SK-N-SH (cell line): ENCODE measurements at regions not wholly inside any gene's neighbourhood (a gene's known extent, or its start where the extent isn't known, plus 50 kb on each side); places are given as distances from the start of the nearest gene placed in this dataset.

Source experiments
- CTCF ChIA-PET: fragments of 300-600, 350-600 bp; formaldehyde crosslinking; extraction: SDS; loops from one replicate; lab custom pipeline; 2021; lab: Yijun Ruan, JAX
- POLR2A ChIA-PET: fragments of 350-600 bp; sonication (Branson Sonifier 250); formaldehyde crosslinking; extraction: SDS; loops from one replicate; lab custom pipeline; 2020; ENCODE audit warnings: antibody characterized with exemption, inconsistent platforms; lab: Yijun Ruan, JAX
- DNase-seq: peaks from one replicate; pipeline ENCODE4 v3.0.0; 2012
- H2AFZ ChIP-seq: fragments of 200-600 bp; sonication (generic); 2 replicates; pipeline ENCODE4 v1.8.1; 2016; ENCODE audit warnings: antibody characterized with exemption, mild to moderate bottlenecking, low read depth
- H3F3A ChIP-seq: fragments of 200-600 bp; sonication (generic); replicated peaks from 2 replicates; pipeline ENCODE3; 2016; ENCODE audit warnings: antibody characterized with exemption, mild to moderate bottlenecking; ENCODE audit not compliant: insufficient read depth
- H3K27ac ChIP-seq, 2 experiments: fragments of 200-500 bp in 1 of 2; fragments of 200-600 bp in 1 of 2; sonication (Bioruptor generic) in 1 of 2; sonication (generic), shearing (Covaris generic) in 1 of 2; 2 replicates each; pipeline versions ENCODE4 v1.5.1 to v1.6.1; 2014 to 2016; ENCODE audit warnings: low read depth in 2 of 2, inconsistent platforms in 1 of 2, low read length in 1 of 2, mild to moderate bottlenecking in 1 of 2, mixed read lengths in 1 of 2
- H3K27me3 ChIP-seq: fragments of 200-600 bp; sonication (generic), shearing (Covaris generic); 2 replicates; pipeline ENCODE4 v1.6.1; 2016; ENCODE audit warnings: mixed run types; ENCODE audit not compliant: insufficient read depth
- H3K36me3 ChIP-seq, 2 experiments: fragments of 200-500 bp in 1 of 2; fragments of 200-600 bp in 1 of 2; sonication (Bioruptor generic) in 1 of 2; sonication (generic) in 1 of 2; replicated peaks in 1 of 2; 2 replicates each; pipeline versions ENCODE3 to v1.5.1; 2014 to 2016; ENCODE audit warnings: low read length in 1 of 2, mild to moderate bottlenecking in 1 of 2; ENCODE audit not compliant: insufficient read depth in 2 of 2, control insufficient read depth in 1 of 2
- H3K4me1 ChIP-seq, 2 experiments: fragments of 200-500 bp in 1 of 2; fragments of 200-600 bp in 1 of 2; sonication (Bioruptor generic) in 1 of 2; sonication (generic), shearing (Covaris generic) in 1 of 2; 2 replicates each; pipeline versions ENCODE4 v1.5.1 to v1.6.1; 2014 to 2016; ENCODE audit warnings: low read depth in 1 of 2, low read length in 1 of 2, mixed run types in 1 of 2; ENCODE audit not compliant: insufficient read depth in 2 of 2, control insufficient read depth in 1 of 2
- H3K4me2 ChIP-seq: fragments of 200-600 bp; sonication (generic), shearing (Covaris generic); 2 replicates; pipeline ENCODE4 v1.6.1; 2017; ENCODE audit warnings: mixed run types
- H3K4me3 ChIP-seq, 2 experiments: fragments of 200-500 bp in 1 of 2; fragments of 200-600 bp in 1 of 2; sonication (Bioruptor generic) in 1 of 2; sonication (generic), shearing (Covaris generic) in 1 of 2; 2 replicates each; pipeline versions ENCODE4 v1.5.1 to v1.8.1; 2014 to 2016; ENCODE audit warnings: low read depth in 2 of 2, inconsistent platforms in 1 of 2, low read length in 1 of 2, mild to moderate bottlenecking in 1 of 2, mixed read lengths in 1 of 2, moderate library complexity in 1 of 2
- H3K79me2 ChIP-seq: fragments of 200-600 bp; sonication (generic); 2 replicates; pipeline ENCODE4 v1.8.1; 2017; ENCODE audit warnings: mild to moderate bottlenecking; ENCODE audit not compliant: insufficient read depth
- H3K9ac ChIP-seq: fragments of 200-600 bp; sonication (generic); 2 replicates; pipeline ENCODE4 v1.6.1; 2017; ENCODE audit warnings: mixed run types
- H3K9me2 ChIP-seq: fragments of 200-600 bp; sonication (generic); 2 replicates; pipeline ENCODE4 v1.6.1; 2017; ENCODE audit warnings: mixed run types
- H3K9me3 ChIP-seq: fragments of 200-600 bp; sonication (generic); 2 replicates; pipeline ENCODE4 v1.6.1; 2017; ENCODE audit warnings: mixed run types, mild to moderate bottlenecking, moderate library complexity
- H4K20me1 ChIP-seq: fragments of 200-600 bp; sonication (generic); 2 replicates; pipeline ENCODE4 v1.6.1; 2017; ENCODE audit warnings: mild to moderate bottlenecking, mixed run types; ENCODE audit not compliant: insufficient read depth
- CTCF ChIP-seq: fragments of 200-600 bp; sonication (generic); IDR thresholded peaks from 2 replicates; pipeline ENCODE4 v1.6.1; 2017; ENCODE audit warnings: antibody characterized with exemption, mild to moderate bottlenecking, moderate library complexity
- ELF1 ChIP-seq: IDR thresholded peaks from 2 replicates; pipeline ENCODE4 v1.4.0; 2012
- EP300 ChIP-seq, 2 experiments: IDR thresholded peaks; 2 replicates each; pipeline versions ENCODE4 v1.4.0 to v1.6.1; 2012; ENCODE audit warnings: borderline replicate concordance in 1 of 2, low read depth in 1 of 2, low read length in 1 of 2
- EZH2phosphoT487 ChIP-seq: fragments of 200-600 bp; sonication (generic); IDR thresholded peaks from 2 replicates; pipeline ENCODE4 v1.6.1; 2017; ENCODE audit warnings: low read depth, mixed run types, mild to moderate bottlenecking, antibody characterized with exemption, moderate library complexity, borderline replicate concordance
- FOXJ3 ChIP-seq: sonication (generic); formaldehyde crosslinking; IDR thresholded peaks from 2 replicates; pipeline ENCODE4 v1.5.1; 2020; ENCODE audit warnings: mild to moderate bottlenecking, missing genetic modification reagents
- FOXM1 ChIP-seq: IDR thresholded peaks from 2 replicates; pipeline ENCODE4 v1.4.0; 2012; ENCODE audit warnings: low read depth, mild to moderate bottlenecking
- GABPA ChIP-seq: IDR thresholded peaks from 2 replicates; pipeline ENCODE4 v1.4.0; 2012; ENCODE audit warnings: low read depth, mild to moderate bottlenecking
- JUND ChIP-seq: IDR thresholded peaks from 2 replicates; pipeline ENCODE4 v1.4.0; 2012
- MAX ChIP-seq: IDR thresholded peaks from 2 replicates; pipeline ENCODE4 v1.4.0; 2012; ENCODE audit warnings: low read depth
- MEF2A ChIP-seq: IDR thresholded peaks from 2 replicates; pipeline ENCODE4 v1.4.0; 2012; ENCODE audit warnings: low read depth, borderline replicate concordance
- NRF1 ChIP-seq: IDR thresholded peaks from 2 replicates; pipeline ENCODE4 v1.6.1; 2012; ENCODE audit warnings: low read depth, mild to moderate bottlenecking, low read length
- RAD21 ChIP-seq: IDR thresholded peaks from 2 replicates; pipeline ENCODE4 v1.6.1; 2012; ENCODE audit warnings: mild to moderate bottlenecking, low read length
- RCOR1 ChIP-seq: fragments of 150-350 bp; IDR thresholded peaks from 2 replicates; pipeline ENCODE4 v1.6.1; 2017; ENCODE audit warnings: antibody characterized with exemption, low read length
- RFX5 ChIP-seq: IDR thresholded peaks from 2 replicates; pipeline ENCODE4 v1.6.1; 2012; ENCODE audit warnings: mild to moderate bottlenecking, improper control_type of control experiment, low read length
- RXRA ChIP-seq: IDR thresholded peaks from 2 replicates; pipeline ENCODE4 v1.4.0; 2012; ENCODE audit warnings: low read depth, mild to moderate bottlenecking, borderline replicate concordance
- SMC3 ChIP-seq: IDR thresholded peaks from 2 replicates; pipeline ENCODE4 v1.6.1; 2012; ENCODE audit warnings: low read depth, low read length, improper control_type of control experiment
- TCF12 ChIP-seq: IDR thresholded peaks from 2 replicates; pipeline ENCODE4 v1.4.0; 2012
- USF1 ChIP-seq: IDR thresholded peaks from 2 replicates; pipeline ENCODE4 v1.4.0; 2012; ENCODE audit warnings: low read depth, borderline replicate concordance
- YY1 ChIP-seq: IDR thresholded peaks from 2 replicates; pipeline ENCODE4 v1.4.0; 2012; ENCODE audit warnings: low read depth, mild to moderate bottlenecking
- WGBS: methylation state at CpG from one replicate; pipeline ENCODE4 v1.1.6; 2017; ENCODE audit warnings: low lambda C conversion rate; 5-methylcytosine and 5-hydroxymethylcytosine counted together

GRCh38 chr1:36572906-36573305, 90.2 kb upstream of the CSF3R start:
- Histone ChIP-seq H3F3A (no peaks in the 10 kb centered on the region), H3K9me3 (no peaks in the 10 kb centered on the region), H2AFZ (no peak overlapping the region), H3K4me2 (no peak overlapping the region), H3K4me3 (no peak overlapping the region), H3K9ac (no peak overlapping the region), H3K9me2 (no peaks in the 10 kb centered on the region), H3K79me2 (no peaks in the 10 kb centered on the region), H3K4me1 (peaks cover 0 to 2% of the 10 kb centered on the region in 2 experiments; a peak in 1 of 4 replicates), H3K27ac (no peak overlapping the region), H3K36me3 (no peaks in the 10 kb centered on the region), H3K27me3 (no peaks in the 10 kb centered on the region), H4K20me1 (no peaks in the 10 kb centered on the region)
- ChIA-PET CTCF (interaction anchor here (0.9 to 6.4 kb wide), 9 partner anchors 15 to 914 kb away, joined by 3 to 142 read pairs (median 4); no protein-coding TSS in a partner anchor), POLR2A (no interaction called here)
- 57% methylated on average over 11 of the region's 11 CpGs for WGBS
- TF ChIP-seq MEF2A (no peak), USF1 (no peak), RXRA (no peak), YY1 (no peak), RAD21 (no peak), TCF12 (no peak), RCOR1 (no peak), SMC3 (no peak), GABPA (no peak), FOXJ3 (CRISPR knock-in tag) (no peak), FOXM1 (no peak)
- DNase-seq: no peak

- no peak overlapping the region for H3K4me3 ChIP-seq
Measured at GRCh38 chr1:36572142-36572715, 89.5 kb upstream of the CSF3R start.

More at GRCh38 chr1:36572142-36572715, 89.5 kb upstream of the CSF3R start:
- Histone ChIP-seq H3K4me1 (peaks cover 0 to 6% of the 10 kb centered on the region in 2 experiments; a peak in 1 of 4 replicates), H4K20me1 (no peaks in the 10 kb centered on the region), H3K27me3 (no peaks in the 10 kb centered on the region), H3K9ac (no peak overlapping the region), H3K9me3 (no peaks in the 10 kb centered on the region), H3F3A (no peaks in the 10 kb centered on the region), H3K27ac (no peak overlapping the region), H3K4me2 (no peak overlapping the region), H3K36me3 (no peaks in the 10 kb centered on the region), H3K79me2 (no peaks in the 10 kb centered on the region), H2AFZ (no peak overlapping the region), H3K9me2 (no peaks in the 10 kb centered on the region)
- TF ChIP-seq EP300 (IDR thresholded peaks at IDR 0.05; ENCODE audit: borderline replicate concordance in 1 of 2, low read depth in 1 of 2, low read length in 1 of 2) (no peak), YY1 (no peak), JUND (no peak), RAD21 (no peak), ELF1 (no peak), NRF1 (no peak), EZH2phosphoT487 (no peak), MAX (no peak), RFX5 (no peak), CTCF (no peak)
- 53% methylated on average over 15 of the region's 15 CpGs for WGBS
- DNase-seq: no peak
- ChIA-PET CTCF (interaction anchor here (0.8 to 6.4 kb wide), 7 partner anchors 14 to 915 kb away, joined by 4 to 142 read pairs (median 5); no protein-coding TSS in a partner anchor), POLR2A (no interaction called here)
